H9 (cell line): ENCODE measurements at regions not wholly inside any gene's neighbourhood (a gene's known extent, or its start where the extent isn't known, plus 50 kb on each side); places are given as distances from the start of the nearest gene placed in this dataset.

ENCODE experiments used
- DNase-seq: peaks from one replicate; pipeline ENCODE4 v3.0.0-alpha.2; 2017
- H2AFZ ChIP-seq: one replicate; pipeline ENCODE4 v1.6.1; 2013; ENCODE audit warnings: mild to moderate bottlenecking, low read length, control low read depth, moderate library complexity
- H2AK5ac ChIP-seq: 2 replicates; pipeline ENCODE4 v1.6.1; 2013; ENCODE audit warnings: low read length, control low read depth, mixed read lengths; ENCODE audit not compliant: insufficient read length
- H2BK120ac ChIP-seq: one replicate; pipeline ENCODE4 v1.6.1; 2013; ENCODE audit warnings: low read depth, mild to moderate bottlenecking, low read length, control low read depth, inconsistent platforms; ENCODE audit not compliant: poor library complexity, severe bottlenecking
- H2BK12ac ChIP-seq: 2 replicates; pipeline ENCODE4 v1.6.1; 2013; ENCODE audit warnings: low read length, control low read depth, mixed read lengths, low read depth; ENCODE audit not compliant: insufficient read length
- H2BK15ac ChIP-seq: 2 replicates; pipeline ENCODE4 v1.6.1; 2013; ENCODE audit warnings: low read depth, low read length, control low read depth
- H2BK20ac ChIP-seq: one replicate; pipeline ENCODE4 v1.6.1; 2013; ENCODE audit warnings: low read depth, mild to moderate bottlenecking, low read length, control low read depth, inconsistent platforms; ENCODE audit not compliant: poor library complexity, severe bottlenecking
- H2BK5ac ChIP-seq: 2 replicates; pipeline ENCODE4 v1.6.1; 2013; ENCODE audit warnings: low read length, control low read depth, mixed read lengths; ENCODE audit not compliant: insufficient read length
- H3K14ac ChIP-seq: 2 replicates; pipeline ENCODE4 v1.6.1; 2013; ENCODE audit warnings: low read length, control low read depth; ENCODE audit not compliant: insufficient read depth
- H3K18ac ChIP-seq: 2 replicates; pipeline ENCODE4 v1.6.1; 2013; ENCODE audit warnings: low read depth, mild to moderate bottlenecking, mixed read lengths, low read length, control low read depth; ENCODE audit not compliant: insufficient read length
- H3K23ac ChIP-seq: 2 replicates; pipeline ENCODE4 v1.6.1; 2013; ENCODE audit warnings: low read length, control low read depth, mixed read lengths, low read depth; ENCODE audit not compliant: insufficient read length
- H3K23me2 ChIP-seq: 2 replicates; pipeline ENCODE4 v1.6.1; 2013; ENCODE audit warnings: low read depth, mild to moderate bottlenecking, mixed read lengths, low read length, control low read depth; ENCODE audit not compliant: insufficient read length, poor library complexity, severe bottlenecking
- H3K27ac ChIP-seq: 2 replicates; pipeline ENCODE4 v1.5.1; 2013; ENCODE audit warnings: low read length, control low read depth, mixed read lengths, low read depth; ENCODE audit not compliant: insufficient read length
- H3K27me3 ChIP-seq: 2 replicates; pipeline ENCODE4 v1.6.1; 2013; ENCODE audit warnings: low read length, control low read depth, inconsistent platforms; ENCODE audit not compliant: insufficient read depth
- H3K4ac ChIP-seq: 2 replicates; pipeline ENCODE4 v1.6.1; 2013; ENCODE audit warnings: low read depth, mild to moderate bottlenecking, control low read depth, inconsistent platforms, low read length, moderate library complexity
- H3K4me1 ChIP-seq: 2 replicates; pipeline ENCODE4 v1.6.1; 2013; ENCODE audit warnings: low read length, control low read depth, inconsistent platforms; ENCODE audit not compliant: insufficient read depth
- H3K4me2 ChIP-seq: 2 replicates; pipeline ENCODE4 v1.6.1; 2013; ENCODE audit warnings: low read length, control low read depth, mixed read lengths; ENCODE audit not compliant: insufficient read length, insufficient read depth
- H3K56ac ChIP-seq: 2 replicates; pipeline ENCODE4 v1.6.1; 2013; ENCODE audit warnings: low read depth, mild to moderate bottlenecking, mixed read lengths, low read length, control low read depth; ENCODE audit not compliant: insufficient read length
- H3K79me1 ChIP-seq: 2 replicates; pipeline ENCODE4 v1.6.1; 2013; ENCODE audit warnings: low read depth, mild to moderate bottlenecking, moderate library complexity, low read length, control low read depth, inconsistent platforms; ENCODE audit not compliant: insufficient read depth, poor library complexity, severe bottlenecking
- H3K79me2 ChIP-seq: 2 replicates; pipeline ENCODE4 v1.6.1; 2013; ENCODE audit warnings: low read length, control low read depth, inconsistent platforms; ENCODE audit not compliant: insufficient read depth
- H3K9ac ChIP-seq: 2 replicates; pipeline ENCODE4 v1.6.1; 2013; ENCODE audit warnings: low read length, control low read depth, mixed read lengths; ENCODE audit not compliant: insufficient read length; ENCODE audit errors: extremely low read depth
- H3K9me3 ChIP-seq: one replicate; pipeline ENCODE4 v1.6.1; 2013; ENCODE audit warnings: low read depth, low read length, inconsistent platforms; ENCODE audit not compliant: control insufficient read depth
- H3T11ph ChIP-seq: one replicate; pipeline ENCODE4 v1.6.1; 2013; ENCODE audit warnings: mild to moderate bottlenecking, low read length, control low read depth, inconsistent platforms
- H4K20me1 ChIP-seq: one replicate; pipeline ENCODE4 v1.6.1; 2013; ENCODE audit not compliant: control insufficient read depth, insufficient read length, insufficient read depth
- H4K5ac ChIP-seq: 2 replicates; pipeline ENCODE4 v1.6.1; 2013; ENCODE audit warnings: low read depth, mild to moderate bottlenecking, mixed read lengths, low read length, control low read depth; ENCODE audit not compliant: insufficient read length
- H4K8ac ChIP-seq: replicated peaks from 2 replicates; pipeline ENCODE4 v1.6.1; 2013; ENCODE audit warnings: low read length, control low read depth, mixed read lengths, low read depth; ENCODE audit not compliant: insufficient read length
- H4K91ac ChIP-seq: 2 replicates; pipeline ENCODE4 v1.6.1; 2013; ENCODE audit warnings: low read depth, mild to moderate bottlenecking, moderate library complexity, mixed read lengths, low read length, control low read depth; ENCODE audit not compliant: insufficient read length
- H3K27ac Mint-ChIP-seq, 3 experiments: 2 replicates in 2 of 3; 3 replicates in 1 of 3; pipeline ENCODE4 v1.8.0; 2020 to 2021; ENCODE audit warnings: mixed read lengths in 3 of 3, mild to moderate bottlenecking in 1 of 3, moderate library complexity in 1 of 3
- H3K27me3 Mint-ChIP-seq: 2 replicates; pipeline ENCODE4 v1.8.0; 2021; ENCODE audit warnings: low read depth, mild to moderate bottlenecking, moderate library complexity, mixed read lengths
- H3K36me3 Mint-ChIP-seq, 3 experiments: 2 replicates in 2 of 3; 3 replicates in 1 of 3; pipeline ENCODE4 v1.8.0; 2020 to 2021; ENCODE audit warnings: low read depth in 3 of 3, mixed read lengths in 3 of 3; ENCODE audit not compliant: insufficient read depth in 1 of 3
- H3K4me1 Mint-ChIP-seq, 2 experiments: 2 replicates each; pipeline ENCODE4 v1.8.0; 2020; ENCODE audit warnings: mixed read lengths in 2 of 2
- H3K4me3 Mint-ChIP-seq, 2 experiments: 2 replicates in 1 of 2; 3 replicates in 1 of 2; pipeline ENCODE4 v1.8.0; 2020 to 2021; ENCODE audit warnings: mild to moderate bottlenecking in 2 of 2, mixed read lengths in 2 of 2, moderate library complexity in 1 of 2
- H3K9me3 Mint-ChIP-seq, 2 experiments: 2 replicates in 1 of 2; 3 replicates in 1 of 2; pipeline ENCODE4 v1.8.0; 2020; ENCODE audit warnings: mild to moderate bottlenecking in 2 of 2, mixed read lengths in 2 of 2, moderate library complexity in 1 of 2
- CTCF ChIP-seq: fragments of 200-600 bp; sonication (generic); conservative IDR thresholded peaks from 3 replicates; pipeline ENCODE4 v1.8.0; 2021; ENCODE audit warnings: antibody characterized with exemption, mild to moderate bottlenecking
- WGBS: extraction: QIAGEN DNeasy Blood & Tissue Kit; methylation state at CpG from one replicate; pipeline ENCODE4 v1.1.7; 2013; ENCODE audit warnings: missing lambda C conversion rate, low lambda C conversion rate, mixed read lengths; ENCODE audit not compliant: insufficient read length; ENCODE audit errors: extremely low coverage; 5-methylcytosine and 5-hydroxymethylcytosine counted together

DNA sequence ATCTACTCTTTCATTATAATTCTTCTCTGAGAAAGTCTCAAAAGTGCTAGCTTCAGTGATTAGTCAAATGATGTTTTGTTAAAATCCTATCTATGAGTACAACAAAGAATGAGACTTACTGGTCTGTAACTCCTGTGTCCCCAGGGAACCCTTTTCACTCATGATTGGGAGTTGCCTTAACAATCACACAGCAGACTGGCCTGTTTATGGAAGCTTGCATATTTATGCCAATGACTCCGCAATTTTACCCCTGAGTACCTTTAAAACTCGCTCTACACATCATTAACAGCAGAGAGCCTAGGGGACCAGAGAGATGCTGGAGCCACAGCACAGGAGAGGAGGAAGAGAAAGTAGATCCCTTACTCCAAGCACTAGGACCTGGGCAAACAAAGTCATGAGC, 628.1 kb downstream of the IGSF11 start:
- H3K79me1 ChIP-seq: no peaks in the 10 kb centered on the region
- WGBS: no CpG with 5 or more reads among the region's 2 CpGs
- no peak for DNase-seq
- no peak overlapping the region for H3K18ac ChIP-seq
- no peak overlapping the region for H3K56ac ChIP-seq
- H2BK12ac ChIP-seq: no peak overlapping the region
- no peak overlapping the region for H2AK5ac ChIP-seq
- no peak overlapping the region for H2BK20ac ChIP-seq
- H3K23ac ChIP-seq: no peak overlapping the region
- H4K20me1 ChIP-seq: no peaks in the 10 kb centered on the region
- no peak for TF ChIP-seq CTCF
- H3K4me2 ChIP-seq: no peak overlapping the region
- H3K9ac ChIP-seq: no peak overlapping the region
- no peak overlapping the region for H4K91ac ChIP-seq
- no peaks in the 10 kb centered on the region for H3K23me2 ChIP-seq
- H3K4me3 Mint-ChIP-seq: no peak overlapping the region
- H3K27me3 ChIP-seq: no peaks in the 10 kb centered on the region
- H3K27me3 Mint-ChIP-seq: no peaks in the 10 kb centered on the region
- no peaks in the 10 kb centered on the region for H3K79me2 ChIP-seq
- no peak overlapping the region for H4K8ac ChIP-seq
- no peak overlapping the region for H2AFZ ChIP-seq
- H2BK120ac ChIP-seq: no peak overlapping the region
- H3T11ph ChIP-seq: no peak overlapping the region
- no peak overlapping the region for H4K5ac ChIP-seq
- H3K14ac ChIP-seq: no peak overlapping the region
- no peak overlapping the region; a peak in 1 of 7 replicates for H3K27ac Mint-ChIP-seq
- no peaks in the 10 kb centered on the region for H3K4me1 ChIP-seq
- no peak overlapping the region for H3K4ac ChIP-seq
- no peak overlapping the region for H2BK5ac ChIP-seq
- no peak overlapping the region for H3K27ac ChIP-seq
- no peaks in the 10 kb centered on the region for H3K4me1 Mint-ChIP-seq
- no peaks in the 10 kb centered on the region for H3K9me3 Mint-ChIP-seq
- no peaks in the 10 kb centered on the region for H3K9me3 ChIP-seq
- no peak overlapping the region for H2BK15ac ChIP-seq
- no peaks in the 10 kb centered on the region for H3K36me3 Mint-ChIP-seq
